Erythroblast (primary cell): ENCODE measurements at regions not wholly inside any gene's neighbourhood (a gene's known extent, or its start where the extent isn't known, plus 50 kb on each side); places are given as distances from the start of the nearest gene placed in this dataset.
"Not testable (repeated sequence)": the region's sequence is repeated elsewhere in the genome, so short reads cannot be mapped to it uniquely, and the experiment has no call there.

Experiments used
- DNase-seq, 2 experiments: peaks; one replicate each; lab custom pipeline; 2025; lab: John Stamatoyannopoulos, UW
- GATA1 ChIP-seq: IDR thresholded peaks from 2 replicates; pipeline ENCODE4 v1.6.1; 2011; ENCODE audit warnings: low read depth, mild to moderate bottlenecking, control low read depth, low read length, moderate library complexity
- POLR2A ChIP-seq: IDR thresholded peaks from 2 replicates; pipeline ENCODE4 v1.6.1; 2011; ENCODE audit warnings: mild to moderate bottlenecking, low read length

GRCh38 chr13:109323338-109323737 lies 463.0 kb downstream of the IRS2 start:
- TF ChIP-seq GATA1 = no peak
- no peak for TF ChIP-seq POLR2A
- no peak for DNase-seq

GRCh38 chr13:109318945-109319590 lies 467.3 kb downstream of the IRS2 start:
- DNase-seq = no peak
- TF ChIP-seq POLR2A (no peak), GATA1 (no peak)

GRCh38 chr13:109315481-109315880 lies 470.9 kb downstream of the IRS2 start:
- no peak for DNase-seq
- TF ChIP-seq GATA1 = no peak
- no peak for TF ChIP-seq POLR2A

- TF ChIP-seq GATA1 = no peak
- TF ChIP-seq POLR2A = no peak
- no peak for DNase-seq
Observed at GRCh38 chr13:109314101-109314500, 472.3 kb downstream of the IRS2 start.

- TF ChIP-seq GATA1 = no peak
- TF ChIP-seq POLR2A = no peak
- no peak for DNase-seq
Observed at GRCh38 chr13:109312399-109312798, 474.0 kb downstream of the IRS2 start.

- not testable (repeated sequence) for DNase-seq
Observed at GRCh38 chr13:109311431-109311976, 474.9 kb downstream of the IRS2 start.

GRCh38 chr13:109309625-109310363 lies 476.6 kb downstream of the IRS2 start:
- DNase-seq = no peak
- no peak for TF ChIP-seq GATA1
- TF ChIP-seq POLR2A = no peak

- TF ChIP-seq GATA1 (no peak), POLR2A (no peak)
- no peak for DNase-seq
Observed at GRCh38 chr13:109307027-109307426, 479.4 kb downstream of the IRS2 start.

- no peak for TF ChIP-seq POLR2A
- TF ChIP-seq GATA1 = no peak
- DNase-seq = no peak
Observed at GRCh38 chr13:109301726-109302125, 484.7 kb downstream of the IRS2 start.

- TF ChIP-seq POLR2A = no peak
- TF ChIP-seq GATA1 = no peak
- DNase-seq = no peak
Observed at GRCh38 chr13:109301276-109301675, 485.1 kb downstream of the IRS2 start.

GRCh38 chr13:109297628-109298027 lies 488.8 kb downstream of the IRS2 start:
- no peak for DNase-seq
- no peak for TF ChIP-seq POLR2A
- TF ChIP-seq GATA1 = no peak

- no peak for TF ChIP-seq GATA1
- TF ChIP-seq POLR2A = no peak
- DNase-seq = no peak
Observed at GRCh38 chr13:109293166-109293565, 493.2 kb downstream of the IRS2 start.

- DNase-seq = no peak
- no peak for TF ChIP-seq GATA1
- no peak for TF ChIP-seq POLR2A
Observed at GRCh38 chr13:109288151-109288709, 498.2 kb downstream of the IRS2 start.

- TF ChIP-seq GATA1 (no peak), POLR2A (no peak)
- DNase-seq = no peak
Observed at GRCh38 chr13:109287553-109287952, 498.8 kb downstream of the IRS2 start.
